ENCODE measurements at regions not wholly inside any gene's neighbourhood (a gene's known extent, or its start where the extent isn't known, plus 50 kb on each side); places are given as distances from the start of the nearest gene placed in this dataset.
"Not testable (repeated sequence)": the region's sequence is repeated elsewhere in the genome, so short reads cannot be mapped to it uniquely, and the experiment has no call there.

- no peak for TF ChIP-seq EP300 (IDR thresholded peaks at IDR 0.05)
- TF ChIP-seq CTCF (IDR thresholded peaks at IDR 0.05): no peak
- no peak for TF ChIP-seq POLR2A (IDR thresholded peaks at IDR 0.05)
These were observed 502.3 kb upstream of the UBE2E2 start for GRCh38 chr3:22700876-22701275.

GRCh38 chr3:22704166-22704565 lies 499.0 kb upstream of the UBE2E2 start:
- WGBS, 2 donors: 66 to 67% methylated on average over 3 of the region's 3 CpGs
- no peak for DNase-seq (ENCODE audit: low spot score in 2 of 2)
- H3K4me1 ChIP-seq: no peaks in the 10 kb centered on the region
- no peak overlapping the region for H3K4me3 ChIP-seq
- peaks cover 0 to 17% (median 0%) of the 10 kb centered on the region in 4 donors for H3K9me3 ChIP-seq
- H3K27me3 ChIP-seq: no peaks in the 10 kb centered on the region
- TF ChIP-seq POLR2A (IDR thresholded peaks at IDR 0.05) (no peak), CTCF (IDR thresholded peaks at IDR 0.05) (no peak), EP300 (IDR thresholded peaks at IDR 0.05) (no peak)
- no peaks in the 10 kb centered on the region for H3K36me3 ChIP-seq
- no peak overlapping the region for H3K27ac ChIP-seq

More at GRCh38 chr3:22700876-22701275, 502.3 kb upstream of the UBE2E2 start:
- Histone ChIP-seq H3K27me3 (no peaks in the 10 kb centered on the region), H3K4me1 (no peaks in the 10 kb centered on the region), H3K4me3 (no peak overlapping the region), H3K9me3 (no peaks in the 10 kb centered on the region), H3K36me3 (no peaks in the 10 kb centered on the region), H3K27ac (no peak overlapping the region)
- no peak for DNase-seq (ENCODE audit: low spot score in 2 of 2)

GRCh38 chr3:22704571-22705354 lies 498.4 kb upstream of the UBE2E2 start:
- DNase-seq (ENCODE audit: low spot score in 2 of 2): no peak
- H3K4me3 ChIP-seq: no peak overlapping the region
- no peaks in the 10 kb centered on the region for H3K36me3 ChIP-seq
- H3K9me3 ChIP-seq: peaks cover 0 to 17% (median 0%) of the 10 kb centered on the region in 4 donors
- H3K27ac ChIP-seq: no peak overlapping the region
- no peak for TF ChIP-seq CTCF (IDR thresholded peaks at IDR 0.05)
- no peak for TF ChIP-seq EP300 (IDR thresholded peaks at IDR 0.05)
- no peak for TF ChIP-seq POLR2A (IDR thresholded peaks at IDR 0.05)
- no peaks in the 10 kb centered on the region for H3K27me3 ChIP-seq
- WGBS, 2 donors: 55 to 59% methylated on average over 6 of the region's 6 CpGs
- no peaks in the 10 kb centered on the region for H3K4me1 ChIP-seq

GRCh38 chr3:22706922-22707321 lies 496.2 kb upstream of the UBE2E2 start:
- not testable (repeated sequence) for H3K27me3 ChIP-seq; H3K27ac ChIP-seq; H3K4me1 ChIP-seq; H3K4me3 ChIP-seq; H3K36me3 ChIP-seq; DNase-seq (ENCODE audit: low spot score in 2 of 2)
- WGBS, 2 donors: 94 to 95% methylated on average over 10 of the region's 10 CpGs
- H3K9me3 ChIP-seq: peaks cover 0 to 22% (median 0%) of the 10 kb centered on the region in 4 donors

GRCh38 chr3:22713936-22714335 lies 489.2 kb upstream of the UBE2E2 start:
- H3K27me3 ChIP-seq: no peaks in the 10 kb centered on the region
- TF ChIP-seq EP300 (IDR thresholded peaks at IDR 0.05) (peak in 1 of 2 donors; percentile 47), CTCF (IDR thresholded peaks at IDR 0.05) (no peak)
- no peak overlapping the region for H3K4me3 ChIP-seq
- WGBS, 2 donors: 11 to 22% methylated on average over 3 of the region's 3 CpGs
- H3K36me3 ChIP-seq: no peaks in the 10 kb centered on the region
- DNase-seq (ENCODE audit: low spot score in 2 of 2): no peak
- H3K9me3 ChIP-seq: peaks cover 0 to 14% (median 0%) of the 10 kb centered on the region in 4 donors
- H3K27ac ChIP-seq: no peak overlapping the region
- no peaks in the 10 kb centered on the region for H3K4me1 ChIP-seq
